Forelimb muscle (tissue), 1 donor: ENCODE measurements at regions not wholly inside any gene's neighbourhood (a gene's known extent, or its start where the extent isn't known, plus 50 kb on each side); places are given as distances from the start of the nearest gene placed in this dataset.
"Not testable (repeated sequence)": the region's sequence is repeated elsewhere in the genome, so short reads cannot be mapped to it uniquely, and the experiment has no call there.

Source experiments
- DNase-seq: peaks from one replicate; pipeline ENCODE4 v3.0.0-alpha.2; 2013; ENCODE audit warnings: low read depth

GRCh38 chr6:81906709-81907204 lies 154.3 kb upstream of the TENT5A start:
- no peak for DNase-seq

GRCh38 chr6:81906041-81906440 lies 153.6 kb upstream of the TENT5A start:
- DNase-seq = no peak

DNA sequence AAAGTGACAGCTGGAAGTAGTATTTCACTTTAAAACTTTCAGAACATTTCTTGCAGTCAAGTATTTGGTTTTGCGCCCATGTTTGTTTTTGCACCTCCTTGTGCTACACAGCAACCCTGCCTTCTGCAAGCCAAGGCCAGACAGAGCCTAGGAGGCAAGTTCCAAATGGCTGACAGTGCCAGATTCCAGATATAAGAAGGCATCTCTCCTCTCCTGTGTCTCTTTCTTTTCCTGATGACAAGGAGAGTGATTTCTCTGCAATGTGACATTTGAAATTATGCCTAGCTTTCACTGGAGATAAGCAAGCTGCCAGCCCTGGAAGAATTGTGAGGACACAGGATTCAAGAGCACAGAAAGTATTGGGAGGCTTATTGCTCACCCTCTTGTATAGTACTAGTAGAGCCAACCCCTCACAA lies 149.1 kb upstream of the TENT5A start:
- DNase-seq = no peak

DNA sequence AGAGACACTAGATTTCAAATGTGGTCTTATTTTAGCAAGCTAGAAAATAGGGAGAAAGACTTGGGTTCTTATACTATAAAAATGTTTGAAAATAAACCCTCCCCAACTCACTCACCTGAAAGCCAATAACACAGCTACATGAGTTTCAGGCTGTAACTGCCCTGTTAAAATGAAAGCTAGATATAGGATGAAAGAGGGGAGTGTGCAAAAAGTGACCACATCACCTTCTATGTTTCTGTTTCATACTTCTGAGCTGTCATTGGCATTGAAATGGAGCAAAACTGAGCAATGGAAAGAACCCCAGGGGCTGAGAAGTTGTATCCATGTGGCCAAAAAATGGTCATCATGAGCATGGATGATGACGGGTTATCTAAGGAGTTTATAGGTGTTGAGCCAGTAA lies 148.1 kb upstream of the TENT5A start:
- no peak for DNase-seq

DNA sequence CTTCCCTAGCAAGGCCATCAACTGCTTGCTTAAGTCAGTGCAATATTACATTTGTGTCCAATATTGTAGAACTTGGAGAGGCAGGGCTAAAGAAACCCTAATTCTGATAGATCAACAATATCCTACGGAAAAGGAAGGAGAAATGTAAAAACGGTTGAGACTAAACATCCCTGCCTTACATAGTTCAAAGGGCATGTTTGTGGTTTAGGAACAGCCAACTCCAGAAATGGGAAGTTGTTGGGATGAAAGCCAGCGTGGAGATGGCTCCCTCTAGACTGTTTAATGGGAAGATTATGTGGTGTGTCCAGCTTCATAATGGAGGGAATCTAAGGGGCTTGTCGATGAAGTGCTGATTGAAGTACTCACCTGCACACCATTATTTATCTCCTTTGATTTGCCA lies 145.3 kb upstream of the TENT5A start:
- DNase-seq = no peak

DNA sequence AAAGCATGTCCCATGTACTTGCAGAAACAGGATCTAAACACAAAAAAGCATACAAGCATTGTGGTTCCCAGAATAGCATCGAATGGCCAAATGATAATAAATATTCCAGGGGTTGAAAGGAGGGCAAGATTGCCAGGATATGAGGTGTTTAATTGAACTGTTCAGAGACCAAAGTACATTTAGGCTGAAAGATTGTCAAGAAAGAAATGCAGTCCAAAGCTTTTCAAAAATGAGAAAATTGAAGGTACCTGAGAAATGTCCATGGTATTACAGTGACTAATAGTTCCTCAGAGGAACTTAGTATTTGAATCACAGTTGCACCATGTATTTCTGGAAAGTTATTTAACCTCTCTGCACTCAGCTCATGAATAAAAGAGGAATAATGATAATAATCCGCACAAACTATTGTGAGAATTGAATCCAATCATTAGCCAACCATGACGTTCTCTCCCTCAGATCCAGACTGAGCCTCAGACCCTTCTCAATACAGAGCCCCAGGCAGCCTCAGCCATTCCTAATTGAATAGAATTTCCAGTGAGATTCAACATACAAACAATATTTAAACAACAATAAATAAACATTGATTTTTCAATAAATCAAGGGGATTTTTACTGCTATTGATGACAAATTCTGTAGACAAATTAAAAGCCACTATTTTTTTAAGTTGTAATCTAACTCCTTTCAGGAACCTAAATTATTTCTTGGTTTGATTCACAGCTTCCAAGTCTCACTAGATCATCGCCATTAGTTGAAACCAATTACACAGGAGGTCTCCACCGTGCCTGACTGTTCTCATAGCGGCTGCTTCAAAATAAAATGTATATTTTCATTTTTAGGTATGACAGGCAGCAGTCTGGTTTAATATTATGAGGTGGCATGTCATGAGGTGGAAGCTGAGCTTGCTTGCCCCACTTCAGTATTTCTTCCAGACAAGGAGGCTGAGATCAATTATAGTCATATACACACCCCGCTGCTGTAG lies 144.3 kb upstream of the TENT5A start:
- no peak for DNase-seq

- DNase-seq = no peak
Measured at GRCh38 chr6:81895511-81896185, 143.2 kb upstream of the TENT5A start.

DNA sequence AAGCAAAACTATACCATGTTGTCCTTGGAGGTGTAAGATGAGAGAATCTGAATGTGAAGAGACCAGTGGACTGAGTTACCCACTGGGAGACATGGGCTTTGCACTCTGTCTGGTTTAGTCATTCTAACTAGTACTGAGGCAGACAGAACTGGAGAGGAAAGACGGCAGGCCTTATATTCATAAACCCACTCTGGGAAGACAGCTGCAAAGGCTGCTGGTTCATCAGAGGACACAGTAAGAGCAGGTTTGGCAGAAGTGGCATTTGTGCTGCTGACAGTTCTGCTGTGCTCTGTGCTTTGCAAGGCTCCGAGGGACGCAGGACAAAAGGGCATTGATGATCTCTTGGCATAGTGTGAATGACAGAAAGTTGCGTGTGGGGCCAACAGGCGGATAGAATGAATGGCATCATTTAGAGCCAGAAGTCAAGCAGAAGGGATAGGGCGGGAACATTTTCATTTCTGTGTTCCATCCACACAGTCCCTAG lies 142.3 kb upstream of the TENT5A start:
- no peak for DNase-seq

- peak; percentile 67 for DNase-seq
Measured at GRCh38 chr6:81894306-81894705, 141.8 kb upstream of the TENT5A start.

DNA sequence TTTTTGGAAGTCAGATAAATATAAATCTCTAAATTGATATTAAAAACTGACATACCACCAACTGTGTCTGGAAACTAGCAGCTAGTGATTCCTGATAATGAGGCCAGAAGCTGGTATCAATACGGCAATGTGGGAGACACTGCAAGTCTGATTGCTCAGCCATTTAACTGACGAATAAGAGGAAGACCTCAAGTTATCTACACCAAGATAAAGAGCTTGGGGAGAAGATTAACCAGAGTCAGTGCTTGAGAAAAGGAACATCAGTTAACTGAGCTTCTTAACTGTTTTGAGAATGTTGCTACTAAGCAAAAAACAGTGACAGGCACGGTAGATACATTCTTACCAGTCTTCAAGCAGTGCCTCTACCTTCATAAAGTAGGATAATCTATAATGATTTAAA lies 140.4 kb upstream of the TENT5A start:
- no peak for DNase-seq

- DNase-seq = no peak
Measured at GRCh38 chr6:81891874-81892273, 139.4 kb upstream of the TENT5A start.

DNA sequence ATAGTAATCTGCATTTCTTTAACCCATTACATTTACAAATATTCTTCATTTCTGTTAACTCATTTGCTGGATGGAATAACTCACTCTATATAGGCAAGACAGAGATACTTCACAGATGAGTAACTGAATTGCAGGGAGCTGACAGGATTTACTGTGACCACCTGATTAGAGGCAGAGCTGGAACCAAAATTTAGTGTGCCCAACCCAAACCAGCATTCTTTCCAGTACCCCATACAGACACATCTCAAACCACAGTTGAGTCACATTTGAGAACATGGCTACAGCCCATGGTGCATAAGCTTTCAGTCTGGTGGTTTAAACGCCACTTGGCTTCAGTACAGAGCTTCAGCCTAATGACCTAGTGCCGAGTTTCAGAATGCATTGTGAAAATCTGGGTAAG lies 138.4 kb upstream of the TENT5A start:
- DNase-seq = no peak

GRCh38 chr6:81889377-81890053 lies 137.0 kb upstream of the TENT5A start:
- DNase-seq = no peak

- DNase-seq = not testable (repeated sequence)
Measured at GRCh38 chr6:81886909-81887308, 134.4 kb upstream of the TENT5A start.

DNA sequence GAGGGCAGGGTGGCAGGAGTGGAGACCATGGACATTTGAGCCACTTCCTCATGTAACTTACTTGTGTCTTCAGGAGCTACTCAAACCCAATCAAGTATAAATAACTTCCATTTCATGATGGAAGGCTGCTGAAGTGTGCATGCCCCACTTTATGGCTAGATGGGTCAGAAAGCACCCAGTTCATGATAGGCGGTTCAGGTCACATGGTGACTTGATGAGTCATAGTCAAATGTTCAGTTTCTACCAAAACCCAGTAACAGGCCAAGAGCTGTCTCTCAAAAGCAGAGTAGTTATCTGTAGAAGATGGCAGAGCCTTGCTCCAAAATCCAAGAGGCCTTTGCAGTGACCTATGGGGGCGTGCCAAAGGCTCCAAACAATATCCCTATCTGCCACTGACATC lies 133.7 kb upstream of the TENT5A start:
- DNase-seq = no peak

DNA sequence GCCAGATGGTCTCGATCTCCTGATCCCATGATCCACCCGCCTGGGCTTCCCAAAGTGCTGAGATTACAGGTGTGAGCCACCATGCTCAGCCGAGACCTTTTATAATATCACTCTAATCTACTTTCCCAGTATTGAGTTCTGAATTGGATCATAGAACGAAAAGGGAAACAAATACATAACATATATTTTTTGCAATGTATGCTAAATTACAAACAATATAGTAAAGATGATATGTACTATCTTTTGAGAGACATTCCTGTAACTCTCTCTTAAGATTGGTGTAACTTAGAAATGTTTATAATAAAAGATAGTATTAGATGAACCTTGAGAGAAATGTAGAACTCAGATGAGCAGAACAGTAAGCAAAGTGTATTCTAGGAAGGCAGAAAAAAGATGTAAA lies 129.2 kb upstream of the TENT5A start:
- no peak for DNase-seq

- DNase-seq = no peak
Measured at GRCh38 chr6:81878479-81878878, 126.0 kb upstream of the TENT5A start.

DNA sequence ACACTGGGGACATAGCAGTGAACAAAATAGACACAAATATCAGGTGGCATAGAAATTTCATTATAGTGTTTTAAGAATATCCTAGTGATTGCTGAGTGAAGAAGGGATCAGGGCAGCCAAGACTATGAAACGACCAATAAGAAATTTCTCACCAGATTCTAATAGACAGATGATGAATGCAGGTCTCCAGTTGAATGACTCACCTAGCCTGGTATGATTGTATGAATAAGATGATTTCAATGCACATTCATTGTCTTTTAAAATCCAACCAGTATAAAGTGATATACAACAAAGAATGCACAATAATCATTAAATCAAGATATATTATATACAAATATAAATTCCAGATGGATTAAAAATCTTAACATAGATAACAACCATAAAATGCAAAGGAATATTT lies 124.5 kb upstream of the TENT5A start:
- no peak for DNase-seq

DNA sequence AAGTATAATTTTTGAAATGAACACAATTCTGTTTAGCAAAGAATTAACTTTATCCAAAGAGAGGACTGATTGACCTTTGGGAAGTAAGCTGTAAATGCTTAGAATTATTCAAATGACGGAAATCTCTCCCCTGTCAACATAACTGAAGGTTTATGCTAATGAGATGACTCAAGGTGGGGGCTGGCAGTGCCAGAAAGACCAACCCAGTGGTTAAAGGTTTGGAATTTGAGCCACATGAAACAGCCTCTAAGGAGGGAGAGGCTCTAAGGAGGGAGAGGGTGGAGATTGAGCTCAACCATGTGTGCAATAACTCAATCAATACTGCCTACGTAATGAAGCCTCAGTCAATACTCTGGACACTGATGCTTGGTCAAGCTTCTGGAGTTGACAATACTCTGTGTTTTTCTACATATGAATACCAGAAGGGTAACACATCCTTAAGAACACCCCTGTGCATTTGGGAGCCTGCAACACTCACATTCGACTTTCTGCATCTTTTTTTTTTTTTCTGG lies 123.4 kb upstream of the TENT5A start:
- no peak for DNase-seq

DNA sequence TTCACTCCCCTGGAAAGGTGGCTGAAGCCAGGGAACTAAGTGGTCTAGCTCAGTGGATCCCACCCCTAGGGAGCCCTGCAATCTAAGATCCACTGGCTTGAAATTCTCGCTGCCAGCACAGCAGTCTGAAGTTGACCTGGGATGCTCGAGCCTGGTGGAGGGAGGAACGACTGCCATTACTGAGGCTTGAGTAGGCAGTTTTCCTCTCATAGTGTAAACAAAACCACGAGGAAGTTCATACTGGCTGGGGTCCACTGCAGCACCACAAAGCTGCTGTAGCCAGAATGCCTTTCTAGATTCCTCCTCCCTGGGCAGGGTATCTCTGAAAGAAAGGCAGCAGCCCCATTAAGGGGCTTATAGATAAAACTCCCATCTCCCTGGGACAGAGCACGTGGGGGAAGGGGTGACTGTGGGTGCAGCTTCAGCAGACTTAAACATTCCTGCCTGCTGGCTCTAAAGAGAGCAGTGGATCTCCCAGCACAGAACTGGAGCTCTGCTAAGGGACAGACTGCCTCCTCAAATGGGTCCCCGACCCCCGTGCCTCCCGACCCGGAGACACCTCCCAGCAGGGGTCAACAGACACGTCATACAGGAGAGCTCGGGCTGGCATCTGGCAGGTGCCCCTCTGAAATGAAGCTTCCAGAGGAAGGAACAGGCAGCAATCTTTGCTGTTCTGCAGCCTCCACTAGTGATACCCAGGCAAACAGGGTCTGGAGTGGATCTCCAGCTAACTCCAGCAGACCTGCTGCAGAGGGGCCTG lies 117.4 kb upstream of the TENT5A start:
- not testable (repeated sequence) for DNase-seq

- no peak for DNase-seq
Measured at GRCh38 chr6:81865712-81866111, 113.2 kb upstream of the TENT5A start.
